Ovary (tissue), 3 donors: ENCODE measurements at regions not wholly inside any gene's neighbourhood (a gene's known extent, or its start where the extent isn't known, plus 50 kb on each side); places are given as distances from the start of the nearest gene placed in this dataset.
"Not testable (repeated sequence)": the region's sequence is repeated elsewhere in the genome, so short reads cannot be mapped to it uniquely, and the experiment has no call there.

Experiments
- POLR2A ChIP-seq: fragments of 450-650 bp; IDR thresholded peaks from one replicate; pipeline ENCODE4 v1.6.1; 2017; ENCODE audit warnings: antibody characterized with exemption, mild to moderate bottlenecking, moderate library complexity
- TF ChIP-seq, protein P1 (sequence below), 3 donors: fragments of 450-650 bp in 2 of 3; fragments of 200-600 bp in 1 of 3; IDR thresholded peaks; one replicate each; pipeline versions ENCODE4 v1.5.1 to v1.8.0; 2016 to 2022; ENCODE audit warnings: antibody characterized with exemption in 3 of 3, mild to moderate bottlenecking in 1 of 3
- donor health status: DM: no; HTN: no; CAD: no.

DNA sequence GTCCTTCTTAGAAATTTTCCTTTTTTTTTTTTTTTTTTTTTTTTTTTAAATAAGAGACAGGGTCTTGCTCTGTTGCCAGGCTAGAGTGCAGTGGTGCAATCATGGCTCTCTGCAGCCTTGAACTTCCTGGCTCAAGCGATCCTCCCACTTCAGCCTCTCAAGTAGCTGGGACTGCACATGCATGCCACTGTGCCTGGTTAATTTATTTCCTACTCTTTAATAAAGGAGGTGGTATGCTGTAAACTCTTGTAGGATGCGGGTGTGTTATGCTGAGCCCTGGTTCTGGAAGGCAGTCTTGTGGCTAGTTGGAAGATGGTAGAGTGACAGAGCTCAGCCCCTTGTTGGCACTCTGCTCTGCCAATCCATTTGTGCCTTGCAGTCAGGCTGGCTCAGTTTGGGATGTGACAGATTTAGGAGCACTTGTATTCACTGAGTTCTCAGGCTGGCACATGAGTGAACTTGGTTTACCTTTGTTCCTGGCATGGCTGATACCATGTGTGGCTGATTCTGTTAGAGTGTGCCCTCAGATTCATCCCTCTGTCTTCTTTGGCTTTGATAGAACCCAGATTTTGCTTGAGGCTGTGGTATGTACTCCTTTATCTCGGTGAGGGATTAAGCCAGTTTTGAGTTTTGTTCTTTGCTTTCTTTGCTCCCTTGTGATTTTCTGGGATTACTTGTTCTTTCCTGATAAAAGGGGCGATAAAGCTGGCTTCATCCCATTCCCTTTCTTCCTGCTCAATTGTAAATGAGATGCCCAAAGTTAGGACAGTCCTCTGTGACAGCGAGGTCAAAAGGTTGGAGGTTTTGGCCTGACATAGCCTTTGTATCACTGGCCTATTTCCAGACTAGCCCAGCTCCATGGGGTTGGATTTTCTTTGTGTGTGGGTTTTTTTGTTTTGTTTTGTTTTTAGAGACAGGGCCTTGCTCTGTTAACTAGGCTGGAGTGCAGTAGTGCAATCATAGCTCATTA lies 91.2 kb upstream of the CRYM start:
- TF ChIP-seq, protein P1, sequence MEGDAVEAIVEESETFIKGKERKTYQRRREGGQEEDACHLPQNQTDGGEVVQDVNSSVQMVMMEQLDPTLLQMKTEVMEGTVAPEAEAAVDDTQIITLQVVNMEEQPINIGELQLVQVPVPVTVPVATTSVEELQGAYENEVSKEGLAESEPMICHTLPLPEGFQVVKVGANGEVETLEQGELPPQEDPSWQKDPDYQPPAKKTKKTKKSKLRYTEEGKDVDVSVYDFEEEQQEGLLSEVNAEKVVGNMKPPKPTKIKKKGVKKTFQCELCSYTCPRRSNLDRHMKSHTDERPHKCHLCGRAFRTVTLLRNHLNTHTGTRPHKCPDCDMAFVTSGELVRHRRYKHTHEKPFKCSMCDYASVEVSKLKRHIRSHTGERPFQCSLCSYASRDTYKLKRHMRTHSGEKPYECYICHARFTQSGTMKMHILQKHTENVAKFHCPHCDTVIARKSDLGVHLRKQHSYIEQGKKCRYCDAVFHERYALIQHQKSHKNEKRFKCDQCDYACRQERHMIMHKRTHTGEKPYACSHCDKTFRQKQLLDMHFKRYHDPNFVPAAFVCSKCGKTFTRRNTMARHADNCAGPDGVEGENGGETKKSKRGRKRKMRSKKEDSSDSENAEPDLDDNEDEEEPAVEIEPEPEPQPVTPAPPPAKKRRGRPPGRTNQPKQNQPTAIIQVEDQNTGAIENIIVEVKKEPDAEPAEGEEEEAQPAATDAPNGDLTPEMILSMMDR (IDR thresholded peaks at IDR 0.05): not testable (repeated sequence)
- not testable (repeated sequence) for TF ChIP-seq POLR2A
